HG02970 (cell line): ENCODE measurements at regions not wholly inside any gene's neighbourhood (a gene's known extent, or its start where the extent isn't known, plus 50 kb on each side); places are given as distances from the start of the nearest gene placed in this dataset.
"Not testable (repeated sequence)": the region's sequence is repeated elsewhere in the genome, so short reads cannot be mapped to it uniquely, and the experiment has no call there.

Experiments
- ATAC-seq: cut with Tn5 transposase; IDR thresholded peaks from one replicate; pipeline ENCODE4 v1.9.1; 2021; ENCODE audit warnings: mild to moderate bottlenecking, moderate library complexity, moderate number of reproducible peaks; ENCODE audit not compliant: unreplicated experiment, low FRiP score

DNA sequence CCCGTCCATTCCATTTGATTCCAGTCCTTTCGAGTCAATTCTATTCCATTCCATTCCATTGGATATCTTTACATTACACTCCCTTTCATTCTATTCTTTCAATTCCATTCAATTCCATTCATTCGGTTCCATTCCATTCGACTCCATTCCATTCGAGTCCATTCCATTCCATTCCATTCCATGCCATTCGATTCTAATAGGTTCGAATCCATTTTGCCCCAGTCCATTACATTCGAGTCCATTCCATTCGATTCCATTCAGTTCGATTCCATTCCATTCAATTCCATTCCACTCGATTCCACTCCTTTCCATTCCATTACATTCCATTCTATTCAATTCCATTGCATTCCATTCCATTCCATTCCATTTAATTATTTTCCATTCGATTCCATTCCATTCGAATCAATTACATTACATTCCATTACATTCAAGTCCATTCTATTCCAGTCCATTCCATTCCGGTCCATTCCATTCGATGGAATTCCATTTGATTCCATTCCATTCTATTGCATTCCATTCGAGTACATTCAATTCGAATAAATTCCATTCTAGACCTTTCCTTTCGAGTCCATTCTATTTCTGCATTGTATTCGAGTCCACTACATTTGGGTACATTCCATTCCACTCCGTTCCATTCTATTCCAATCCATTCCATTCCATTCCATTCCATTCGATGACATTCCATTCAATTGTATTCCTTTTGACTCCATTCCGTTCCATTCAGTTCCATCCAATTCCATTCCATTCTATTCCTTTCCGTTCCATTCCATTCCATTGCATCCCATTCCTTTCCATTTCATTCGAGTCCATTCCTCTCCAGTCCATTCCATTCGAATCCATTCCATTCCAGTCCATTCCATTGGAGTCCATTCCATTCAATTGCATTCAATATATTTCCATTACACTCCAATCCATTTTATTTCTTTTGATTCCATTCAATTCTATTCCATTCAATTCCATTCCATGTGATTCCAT lies 2604.8 kb upstream of the TPTE start:
- no peak for ATAC-seq

DNA sequence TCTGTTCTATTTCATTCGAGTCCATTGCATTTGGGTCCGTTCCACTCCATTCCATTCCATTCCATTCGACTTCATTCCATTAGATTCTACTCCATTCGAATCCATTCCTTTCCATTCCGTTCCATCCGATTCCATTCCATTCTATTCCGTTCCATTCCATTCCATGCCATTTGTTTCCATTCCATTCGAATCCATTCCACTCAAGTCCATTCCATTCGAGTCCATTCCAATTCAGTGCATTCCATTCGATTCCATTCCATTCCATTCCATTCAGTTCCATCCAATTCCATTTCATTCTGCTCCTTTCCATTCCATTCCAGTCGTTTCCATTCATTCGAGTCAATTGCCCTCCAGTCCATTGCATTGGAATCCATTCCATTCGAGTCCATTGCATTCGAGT lies 2603.7 kb upstream of the TPTE start:
- no peak for ATAC-seq

DNA sequence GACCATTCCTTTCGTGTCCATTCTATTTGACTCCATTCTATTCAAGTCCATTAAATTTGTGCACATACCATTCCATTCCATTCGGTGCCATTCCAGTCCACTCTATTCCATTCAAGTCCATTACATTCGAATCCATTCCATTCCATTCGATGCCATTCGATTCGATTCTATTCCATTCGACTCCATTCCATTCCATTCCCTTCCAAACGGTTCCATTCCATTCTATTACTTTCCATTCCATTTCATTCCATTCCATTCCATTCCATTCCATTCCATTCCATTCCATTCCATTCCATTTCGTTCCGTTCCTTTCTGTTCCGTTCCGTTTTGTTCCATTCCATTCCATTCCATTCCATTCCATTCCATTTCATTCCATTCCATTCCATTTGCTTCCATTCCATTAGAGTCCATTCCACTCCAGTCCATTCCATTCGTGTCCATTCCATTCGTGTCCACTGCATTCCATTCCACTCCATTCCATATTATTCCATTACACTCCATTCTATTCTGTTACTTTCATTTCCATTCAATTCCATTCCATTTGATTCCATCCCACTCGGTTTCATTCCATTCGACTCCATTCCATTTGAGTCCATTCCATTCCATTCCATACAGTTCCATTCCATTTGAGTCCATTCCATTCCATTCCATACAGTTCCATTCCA lies 2595.3 kb upstream of the TPTE start:
- peak; percentile 45 for ATAC-seq

DNA sequence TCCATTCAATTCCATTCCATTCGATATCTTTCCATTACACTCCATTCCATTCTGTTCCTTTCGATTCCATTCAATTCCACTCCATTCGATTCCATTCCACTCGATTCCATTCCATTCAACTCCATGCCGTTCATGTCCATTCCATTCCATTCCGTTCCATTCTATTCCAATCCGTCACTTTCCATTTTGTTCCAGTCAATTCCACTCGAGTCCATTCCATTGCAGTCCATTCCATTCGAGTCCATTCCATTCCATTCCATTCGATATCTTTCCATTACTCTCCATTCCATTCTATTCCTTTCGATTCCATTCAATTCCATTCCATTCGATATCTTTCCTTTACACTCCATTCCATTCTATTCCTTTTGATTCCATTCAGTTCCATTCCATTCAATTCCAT lies 2592.9 kb upstream of the TPTE start:
- ATAC-seq = not testable (repeated sequence)

DNA sequence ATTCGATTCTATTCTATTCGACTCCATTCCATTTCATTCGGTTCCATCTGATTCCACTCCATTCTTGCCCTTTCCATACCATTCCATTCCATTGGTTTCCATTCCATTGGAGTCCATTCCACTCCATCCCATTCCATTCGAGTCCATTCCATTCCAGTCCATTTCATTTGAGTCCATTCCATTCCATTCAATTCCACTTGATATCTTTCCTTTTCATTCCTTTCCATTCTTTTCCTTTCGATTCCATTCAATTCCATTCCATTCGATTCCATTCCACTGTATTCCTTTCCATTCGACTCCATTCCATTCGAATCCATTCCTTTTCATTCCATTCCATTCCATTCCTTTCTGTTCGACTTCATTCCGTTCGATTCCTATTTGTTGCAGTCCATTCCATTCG lies 2591.8 kb upstream of the TPTE start:
- ATAC-seq = not testable (repeated sequence)

DNA sequence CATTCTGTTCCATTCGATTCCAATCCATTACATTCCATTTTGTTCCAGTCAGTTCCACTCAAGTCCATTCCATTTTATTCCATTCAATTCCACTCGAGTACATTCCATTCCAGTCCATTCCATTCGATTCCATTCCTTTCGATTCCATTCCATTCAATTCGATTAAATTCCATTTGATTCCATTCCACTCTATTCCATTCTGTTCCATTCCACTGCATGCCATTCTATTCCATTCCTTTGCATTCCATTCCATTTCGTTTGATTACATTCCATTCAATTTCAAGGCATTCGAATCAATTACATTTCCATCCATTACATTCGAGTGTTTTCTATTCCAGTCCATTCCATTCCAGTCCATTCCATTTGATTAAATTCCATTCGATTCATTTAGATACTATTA lies 2590.9 kb upstream of the TPTE start:
- ATAC-seq = not testable (repeated sequence)

DNA sequence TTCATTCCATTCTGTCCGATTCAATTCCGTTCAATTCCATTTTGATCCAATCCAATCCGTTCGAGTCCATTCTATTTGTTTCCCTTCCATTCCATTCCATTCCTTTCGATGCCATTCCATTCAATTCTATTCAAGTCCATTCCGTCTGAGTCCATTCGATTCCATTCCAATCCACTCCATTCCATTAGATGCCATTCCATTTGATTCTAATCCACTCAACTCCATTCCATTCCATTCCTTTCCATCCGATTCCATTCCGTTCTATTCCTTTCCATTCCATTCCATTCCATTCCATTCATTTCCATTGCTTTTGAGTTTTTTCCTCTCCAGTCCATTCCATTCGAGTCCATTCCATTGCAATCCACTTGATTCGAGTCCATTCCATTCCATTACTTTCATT lies 2589.3 kb upstream of the TPTE start:
- ATAC-seq = not testable (repeated sequence)

DNA sequence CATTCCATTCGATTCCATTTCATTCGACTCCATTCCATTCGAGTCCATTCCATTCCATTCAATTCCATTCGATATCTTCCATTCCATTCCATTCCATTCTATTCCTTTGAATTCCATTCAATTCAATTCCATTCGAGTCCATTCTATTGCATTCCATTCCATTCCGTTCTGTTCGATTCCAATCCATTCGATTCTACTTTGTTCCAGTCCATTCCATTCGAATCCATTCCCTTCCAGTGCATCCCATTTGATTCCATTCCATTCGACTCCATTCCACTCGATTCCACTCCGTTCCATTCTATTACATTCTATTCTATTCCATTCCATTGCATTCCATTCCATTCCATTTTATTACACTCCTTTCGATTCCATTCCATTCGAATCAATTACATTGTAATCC lies 2588.5 kb upstream of the TPTE start:
- not testable (repeated sequence) for ATAC-seq

DNA sequence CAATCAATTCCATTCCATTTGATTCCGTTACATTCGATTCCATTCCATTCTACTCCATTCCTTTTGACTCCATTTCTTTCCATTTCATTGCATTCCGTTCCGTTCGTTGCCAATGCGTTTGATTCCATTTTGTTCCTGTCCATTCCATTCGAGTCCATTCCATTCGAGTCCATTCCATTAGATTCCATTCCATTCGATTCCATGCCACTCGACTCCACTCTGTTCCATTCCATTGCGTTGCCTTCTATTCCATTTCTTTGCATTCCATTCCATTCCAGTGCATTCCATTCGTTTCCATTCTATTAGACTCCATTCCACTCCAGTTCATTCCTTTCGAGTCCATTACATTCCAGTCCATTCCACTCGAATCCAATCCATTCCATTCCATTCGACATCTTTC lies 2587.5 kb upstream of the TPTE start:
- no peak for ATAC-seq

DNA sequence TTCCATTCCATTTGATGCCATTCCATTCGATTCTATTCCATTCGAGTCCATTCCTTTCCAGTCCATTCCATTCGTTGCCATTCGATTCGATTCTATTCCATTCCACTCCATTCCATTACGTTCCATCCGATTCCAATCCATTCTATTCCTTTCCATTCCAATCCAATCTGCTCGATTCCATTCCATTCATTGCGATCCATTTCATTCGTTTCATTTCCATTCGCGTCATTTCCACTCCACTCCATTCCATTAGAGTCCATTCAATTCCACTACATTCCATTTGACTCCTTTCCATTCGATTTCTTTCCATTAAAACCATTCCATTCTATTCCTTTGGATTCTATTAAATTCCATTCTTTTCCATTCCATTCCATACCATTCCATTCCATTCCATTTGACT lies 2584.1 kb upstream of the TPTE start:
- not testable (repeated sequence) for ATAC-seq

DNA sequence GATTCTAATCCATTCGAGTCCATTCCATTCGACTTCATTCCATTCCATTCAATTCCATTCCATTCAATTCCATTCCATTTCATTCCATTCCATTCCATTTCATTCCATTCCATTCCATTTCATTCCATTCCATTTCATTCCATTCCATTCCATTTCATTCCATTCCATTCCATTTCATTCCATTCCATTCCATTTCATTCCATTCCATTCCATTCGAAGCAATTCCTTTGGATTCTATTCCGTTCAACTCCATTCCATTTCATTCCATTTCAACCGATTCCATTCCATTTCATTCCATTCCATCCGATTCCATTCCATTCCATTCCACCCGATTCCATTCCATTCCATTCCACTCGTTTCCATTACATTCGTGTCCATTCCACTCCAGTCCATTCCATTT lies 2583.2 kb upstream of the TPTE start:
- not testable (repeated sequence) for ATAC-seq

DNA sequence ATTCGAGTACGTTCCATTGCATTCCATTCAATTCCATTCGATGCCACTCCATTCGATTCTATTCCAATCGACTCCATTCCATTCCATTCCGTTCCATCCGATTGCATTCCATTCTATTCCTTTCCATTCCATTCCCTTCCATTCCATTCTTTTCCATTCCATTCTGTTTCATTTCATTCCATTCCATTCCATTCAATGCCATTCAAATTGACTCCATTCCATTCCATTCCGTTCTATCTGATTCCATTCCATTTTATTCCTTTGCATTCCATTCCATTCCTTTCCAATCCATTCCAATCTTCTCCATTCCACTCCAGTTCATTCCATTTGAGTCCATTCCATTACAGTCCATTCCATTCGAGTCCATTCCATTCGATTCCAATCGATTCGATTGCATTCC lies 2580.0 kb upstream of the TPTE start:
- not testable (repeated sequence) for ATAC-seq

DNA sequence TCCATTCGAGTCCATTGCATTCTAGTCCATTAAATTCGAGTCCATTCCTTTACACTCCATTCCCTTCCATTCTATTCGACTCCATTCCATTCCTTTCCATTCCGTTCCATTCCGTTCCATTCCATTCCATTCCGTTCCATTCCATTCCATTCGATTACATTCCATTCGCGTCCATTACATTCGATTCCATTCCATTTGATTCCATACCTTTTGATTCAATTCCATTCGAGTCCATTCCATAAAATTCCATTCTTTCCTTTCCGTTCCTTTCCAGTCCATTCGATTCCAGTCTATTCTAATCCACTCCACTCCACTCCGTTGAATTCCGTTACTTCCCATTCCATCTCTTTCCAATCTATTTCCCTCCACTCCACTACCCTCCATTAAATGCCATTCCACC lies 2579.2 kb upstream of the TPTE start:
- ATAC-seq = not testable (repeated sequence)

DNA sequence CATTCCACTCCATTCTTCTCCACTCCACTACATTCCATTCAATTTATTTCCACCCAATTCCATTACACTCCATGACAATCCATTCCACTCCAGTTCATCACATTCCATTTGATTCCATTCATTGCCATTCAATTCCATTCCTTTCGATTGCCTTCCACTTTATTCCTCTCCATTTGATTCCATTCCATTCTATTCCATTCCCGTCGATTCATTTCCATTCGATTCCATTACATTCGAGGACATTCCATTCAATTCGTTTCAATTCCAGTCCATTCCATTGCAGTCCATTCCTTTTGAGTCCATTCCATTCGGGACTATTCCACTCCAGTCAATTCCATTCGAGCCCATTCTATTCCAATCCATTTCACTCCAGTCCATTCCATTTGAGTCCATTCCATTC lies 2577.8 kb upstream of the TPTE start:
- ATAC-seq = not testable (repeated sequence)

DNA sequence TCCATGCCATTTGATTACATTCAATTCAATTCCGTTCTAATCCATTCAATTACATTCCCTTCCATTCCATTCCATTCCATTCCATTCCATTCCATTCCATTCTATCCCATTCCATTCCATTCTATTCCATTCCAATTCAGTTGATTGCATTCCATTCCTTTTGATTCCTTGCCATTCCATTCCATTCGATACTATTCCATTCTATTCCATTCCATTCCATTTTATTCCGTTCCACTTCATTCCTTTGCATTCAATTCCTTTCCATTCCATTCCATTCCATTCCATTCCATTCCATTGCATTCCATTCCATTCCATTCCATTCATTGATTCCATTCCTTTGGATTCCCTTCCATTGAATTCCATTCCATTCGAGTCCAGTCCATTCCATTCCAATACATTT lies 2574.0 kb upstream of the TPTE start:
- no peak for ATAC-seq

DNA sequence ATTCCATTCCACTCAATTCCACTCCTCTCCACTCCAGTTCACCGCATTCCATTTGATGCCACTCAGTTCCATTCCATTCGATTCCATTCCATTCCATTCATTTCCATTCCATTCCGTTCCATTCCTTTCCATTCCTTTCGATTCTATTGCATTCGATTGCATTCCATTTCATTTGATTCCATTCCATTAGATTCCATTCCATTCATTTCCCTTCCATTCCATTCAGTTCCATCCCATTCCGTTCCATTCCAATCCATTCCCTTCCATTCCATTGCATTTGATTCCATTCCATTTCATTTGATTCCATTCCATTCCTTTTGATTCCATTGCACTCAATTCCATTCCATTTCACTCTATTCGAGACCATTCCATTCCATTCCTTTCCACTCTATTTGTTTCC lies 2572.7 kb upstream of the TPTE start:
- ATAC-seq = not testable (repeated sequence)

DNA sequence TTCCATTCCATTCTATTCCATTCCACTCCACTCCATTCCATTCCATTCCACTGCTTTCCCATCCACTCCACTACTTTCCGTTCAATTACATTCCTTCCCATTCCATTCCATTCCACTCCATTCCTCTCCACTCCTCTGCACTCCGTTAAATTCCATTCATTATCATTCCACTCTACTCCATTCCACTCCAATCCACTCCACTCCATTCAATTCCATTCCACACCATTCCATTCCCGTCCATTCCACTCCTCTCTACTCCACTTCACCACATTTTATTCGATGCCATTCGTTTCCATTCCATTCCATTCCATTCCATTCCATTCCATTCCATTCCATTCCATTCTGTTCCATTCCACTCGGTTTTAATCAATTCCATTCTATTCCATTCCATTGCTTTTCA lies 2571.5 kb upstream of the TPTE start:
- ATAC-seq = not testable (repeated sequence)

DNA sequence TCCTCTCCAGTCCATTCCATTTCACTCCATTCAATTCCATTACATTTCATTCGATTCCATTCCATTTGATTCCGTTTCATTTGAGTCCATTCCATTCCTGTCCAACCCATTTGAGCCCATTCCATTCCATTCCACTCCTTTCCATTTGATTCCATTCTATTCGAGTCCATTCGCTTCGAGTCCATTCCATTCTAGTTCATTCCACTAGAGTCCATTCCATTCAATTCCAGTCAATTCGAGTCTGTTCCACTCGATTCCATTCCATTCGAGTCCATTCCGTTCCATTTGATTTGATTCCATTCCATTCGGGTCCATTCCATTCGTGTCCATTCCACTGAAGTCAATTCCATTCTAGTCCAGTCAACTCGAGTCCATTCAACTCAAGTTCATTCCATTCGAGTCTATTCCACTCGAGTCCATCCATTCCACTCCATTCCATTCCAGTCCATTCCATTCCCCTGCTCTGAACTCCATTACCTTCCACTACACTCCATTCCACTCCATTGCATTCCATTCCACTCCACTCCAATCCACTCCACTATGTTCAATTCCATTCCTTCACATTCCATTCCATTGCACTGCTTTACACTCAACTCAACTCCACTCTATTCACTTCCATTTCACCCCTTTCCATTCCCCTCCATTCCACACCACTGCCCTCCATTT lies 2569.4 kb upstream of the TPTE start:
- no peak for ATAC-seq

DNA sequence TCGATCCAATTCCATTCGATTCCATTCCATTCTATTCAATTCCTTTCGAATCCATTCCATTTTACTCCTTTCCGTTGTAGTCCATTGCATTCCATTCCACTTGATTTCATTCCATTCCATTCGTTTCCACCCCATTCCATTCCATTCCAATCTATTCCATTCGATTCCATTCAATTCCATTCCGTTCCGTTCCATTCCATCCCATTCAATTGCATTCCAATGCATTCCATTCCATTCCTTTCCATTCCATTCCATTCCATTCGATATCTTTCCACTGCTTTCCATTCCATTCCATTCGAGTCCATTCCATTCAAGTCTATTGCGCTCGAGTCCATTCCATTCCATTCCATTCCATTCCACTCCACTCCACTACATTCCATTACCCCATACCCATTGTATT lies 2568.7 kb upstream of the TPTE start:
- no peak for ATAC-seq

DNA sequence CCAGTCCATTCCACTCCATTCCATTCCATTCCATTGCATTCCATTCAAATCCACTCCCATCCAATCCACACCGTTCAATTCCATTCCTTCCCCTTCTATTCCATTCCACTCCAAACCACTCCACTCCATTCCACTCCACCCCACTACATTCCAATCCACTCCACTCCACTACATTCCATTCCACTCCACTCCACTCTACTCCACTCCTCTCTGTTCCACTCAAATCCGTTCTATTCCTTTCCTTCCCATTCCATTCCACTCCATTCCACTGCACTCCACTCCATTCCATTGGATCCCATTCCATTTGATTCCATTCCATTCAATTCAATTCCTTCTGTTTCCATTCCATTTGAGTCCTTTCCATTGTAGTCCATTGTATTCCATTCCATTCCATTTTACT lies 2568.3 kb upstream of the TPTE start:
- no peak for ATAC-seq
